ENCODE measurements at regions not wholly inside any gene's neighbourhood (a gene's known extent, or its start where the extent isn't known, plus 50 kb on each side); places are given as distances from the start of the nearest gene placed in this dataset.
A peak's percentile ranks its signal among the peaks of the same experiment; 100 is the strongest.

DNA sequence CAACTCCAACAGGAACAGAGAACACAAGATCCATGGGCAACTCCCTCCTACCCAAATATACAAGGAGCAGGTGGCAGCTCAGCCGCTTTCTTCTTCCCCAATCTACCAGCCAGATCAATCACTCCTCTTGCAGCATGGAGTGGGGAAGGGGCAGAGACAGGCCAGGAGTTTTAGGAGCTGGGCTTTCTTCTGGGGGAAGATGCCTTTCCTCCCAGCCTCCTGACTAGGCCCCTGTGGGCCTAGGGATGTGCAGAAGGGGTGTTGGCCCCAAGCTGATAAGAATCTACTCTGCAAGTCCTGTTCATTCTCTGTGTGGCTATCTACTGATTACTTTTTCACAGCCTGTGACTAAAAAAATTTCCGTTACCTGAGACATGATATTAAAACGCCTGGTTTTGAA is 189.0 kb downstream of the BCAS1 start:
- Histone ChIP-seq H3K4me1 (peaks cover 8% of the 10 kb centered on the region), H2AFZ (peak overlapping the region; percentile 8), H3K27ac (no peak overlapping the region), H3K9ac (no peak overlapping the region), H3K9me3 (ENCODE audit: control insufficient read depth, low read length) (no peaks in the 10 kb centered on the region), H3K4me2 (ENCODE audit: low read length) (no peak overlapping the region), H3K79me2 (no peaks in the 10 kb centered on the region), H3K27me3 (ENCODE audit: control insufficient read depth, insufficient read depth, low read length) (no peaks in the 10 kb centered on the region), H3K4me3 (ENCODE audit: low read depth, low read length) (no peak overlapping the region), H3K36me3 (ENCODE audit: control insufficient read depth, insufficient read depth, low read length) (no peaks in the 10 kb centered on the region)
- TF ChIP-seq, protein P1, sequence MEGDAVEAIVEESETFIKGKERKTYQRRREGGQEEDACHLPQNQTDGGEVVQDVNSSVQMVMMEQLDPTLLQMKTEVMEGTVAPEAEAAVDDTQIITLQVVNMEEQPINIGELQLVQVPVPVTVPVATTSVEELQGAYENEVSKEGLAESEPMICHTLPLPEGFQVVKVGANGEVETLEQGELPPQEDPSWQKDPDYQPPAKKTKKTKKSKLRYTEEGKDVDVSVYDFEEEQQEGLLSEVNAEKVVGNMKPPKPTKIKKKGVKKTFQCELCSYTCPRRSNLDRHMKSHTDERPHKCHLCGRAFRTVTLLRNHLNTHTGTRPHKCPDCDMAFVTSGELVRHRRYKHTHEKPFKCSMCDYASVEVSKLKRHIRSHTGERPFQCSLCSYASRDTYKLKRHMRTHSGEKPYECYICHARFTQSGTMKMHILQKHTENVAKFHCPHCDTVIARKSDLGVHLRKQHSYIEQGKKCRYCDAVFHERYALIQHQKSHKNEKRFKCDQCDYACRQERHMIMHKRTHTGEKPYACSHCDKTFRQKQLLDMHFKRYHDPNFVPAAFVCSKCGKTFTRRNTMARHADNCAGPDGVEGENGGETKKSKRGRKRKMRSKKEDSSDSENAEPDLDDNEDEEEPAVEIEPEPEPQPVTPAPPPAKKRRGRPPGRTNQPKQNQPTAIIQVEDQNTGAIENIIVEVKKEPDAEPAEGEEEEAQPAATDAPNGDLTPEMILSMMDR (IDR thresholded peaks at IDR 0.05) = no peak

GRCh38 chr20:53880108-53880641 is 190.2 kb downstream of the BCAS1 start:
- Histone ChIP-seq H3K4me3 (ENCODE audit: low read depth, low read length) (no peak overlapping the region), H3K27me3 (ENCODE audit: control insufficient read depth, insufficient read depth, low read length) (no peaks in the 10 kb centered on the region), H3K9me3 (ENCODE audit: control insufficient read depth, low read length) (no peaks in the 10 kb centered on the region), H3K27ac (peak overlapping the region; percentile 16), H3K9ac (no peak overlapping the region), H2AFZ (peak overlapping the region; percentile 52), H3K79me2 (no peaks in the 10 kb centered on the region), H3K4me2 (ENCODE audit: low read length) (no peak overlapping the region), H3K4me1 (peaks cover 8% of the 10 kb centered on the region), H3K36me3 (ENCODE audit: control insufficient read depth, insufficient read depth, low read length) (no peaks in the 10 kb centered on the region)
- TF ChIP-seq, protein P1 (IDR thresholded peaks at IDR 0.05) = no peak

DNA sequence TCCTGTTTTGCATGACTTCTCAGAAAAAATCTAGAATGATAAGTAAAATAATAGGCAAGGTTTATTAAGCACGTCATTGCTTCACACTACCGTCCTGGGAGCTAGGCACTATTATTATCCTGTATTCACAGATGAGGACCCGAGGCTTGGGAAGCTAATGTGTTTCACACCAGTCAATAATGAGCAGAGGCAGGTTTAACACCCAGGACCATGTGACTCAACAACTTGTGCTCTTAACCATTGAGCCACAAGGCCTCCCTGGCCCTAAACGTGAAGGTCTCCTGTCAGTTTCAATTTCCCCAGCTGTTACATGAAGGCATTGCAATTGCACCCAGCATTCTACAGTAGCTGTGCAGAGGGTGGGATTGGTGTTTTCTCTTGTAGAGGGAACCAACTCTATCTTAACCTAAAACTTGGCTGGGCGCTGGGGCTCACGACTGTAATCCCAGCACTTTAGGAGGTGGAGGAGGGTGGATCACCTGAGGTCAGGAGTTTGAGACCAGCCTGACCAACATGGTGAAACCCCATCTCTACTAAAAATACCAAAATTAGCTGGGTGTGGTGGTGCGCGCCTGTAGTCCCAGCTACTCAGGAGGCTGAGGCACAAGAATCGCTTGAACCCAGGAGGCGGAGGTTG is 191.2 kb downstream of the BCAS1 start:
- Histone ChIP-seq H3K79me2 (no peaks in the 10 kb centered on the region), H3K27ac (no peak overlapping the region), H3K9me3 (ENCODE audit: control insufficient read depth, low read length) (no peaks in the 10 kb centered on the region), H3K4me2 (ENCODE audit: low read length) (no peak overlapping the region), H3K4me3 (ENCODE audit: low read depth, low read length) (no peak overlapping the region), H3K27me3 (ENCODE audit: control insufficient read depth, insufficient read depth, low read length) (no peaks in the 10 kb centered on the region), H3K4me1 (peaks cover 3% of the 10 kb centered on the region), H2AFZ (no peak overlapping the region), H3K36me3 (ENCODE audit: control insufficient read depth, insufficient read depth, low read length) (no peaks in the 10 kb centered on the region), H3K9ac (no peak overlapping the region)
- TF ChIP-seq, protein P1 (IDR thresholded peaks at IDR 0.05) = no peak

GRCh38 chr20:53878262-53879047 is 191.9 kb downstream of the BCAS1 start:
- Histone ChIP-seq H2AFZ (no peak overlapping the region), H3K27me3 (ENCODE audit: control insufficient read depth, insufficient read depth, low read length) (no peaks in the 10 kb centered on the region), H3K4me1 (peaks cover 3% of the 10 kb centered on the region), H3K9ac (no peak overlapping the region), H3K27ac (no peak overlapping the region), H3K4me2 (ENCODE audit: low read length) (no peak overlapping the region), H3K4me3 (ENCODE audit: low read depth, low read length) (no peak overlapping the region), H3K36me3 (ENCODE audit: control insufficient read depth, insufficient read depth, low read length) (no peaks in the 10 kb centered on the region), H3K79me2 (no peaks in the 10 kb centered on the region), H3K9me3 (ENCODE audit: control insufficient read depth, low read length) (no peaks in the 10 kb centered on the region)
- TF ChIP-seq, protein P1 (IDR thresholded peaks at IDR 0.05) = no peak

Data from parathyroid adenoma (tissue), 2 donors.